ENCODE measurements at regions not wholly inside any gene's neighbourhood (a gene's known extent, or its start where the extent isn't known, plus 50 kb on each side); places are given as distances from the start of the nearest gene placed in this dataset.

- TF ChIP-seq FOXP2 (optimal IDR thresholded peaks at IDR 0.05; ENCODE audit: control extremely low read depth, extremely low read length, insufficient read depth): no peak
- no peak for TF ChIP-seq POLR2AphosphoS5 (IDR thresholded peaks at IDR 0.05; ENCODE audit: borderline replicate concordance, low read depth, low read length)
- TF ChIP-seq EZH2 (IDR thresholded peaks at IDR 0.05): no peak
Observed at GRCh38 chr5:154595662-154596061, 117.6 kb upstream of the HAND1 start.
